ENCODE measurements at regions not wholly inside any gene's neighbourhood (a gene's known extent, or its start where the extent isn't known, plus 50 kb on each side); places are given as distances from the start of the nearest gene placed in this dataset.

DNA sequence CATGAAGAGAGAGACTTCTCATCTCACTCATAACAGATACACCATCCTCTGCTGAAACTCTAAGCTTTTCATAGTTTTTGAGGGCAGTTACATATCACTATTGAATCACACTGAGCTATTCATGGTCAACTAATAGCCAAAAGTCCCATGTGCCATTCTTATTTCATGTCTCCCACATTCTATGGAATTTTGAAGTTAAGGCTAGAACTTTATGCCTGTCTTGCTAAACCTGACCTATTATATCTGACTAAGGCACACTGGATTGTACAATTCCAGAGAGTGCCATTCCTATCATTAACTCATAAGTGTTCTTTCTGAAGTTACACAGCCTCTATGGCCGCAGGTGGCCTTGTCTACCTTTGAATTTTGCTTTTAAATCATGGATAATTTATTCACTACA lies 254.3 kb downstream of the PTPRC start:
- TF ChIP-seq POLR2AphosphoS5 (IDR thresholded peaks at IDR 0.05) (no peak), EZH2 (IDR thresholded peaks at IDR 0.05; ENCODE audit: borderline replicate concordance, insufficient read depth, low read length, poor library complexity, severe bottlenecking) (no peak), REST (IDR thresholded peaks at IDR 0.05; ENCODE audit: borderline replicate concordance) (no peak), EP300 (conservative IDR thresholded peaks at IDR 0.05; ENCODE audit: poor library complexity, severe bottlenecking) (no peak), SMC3 (conservative IDR thresholded peaks at IDR 0.05; ENCODE audit: poor library complexity) (no peak), RAD21 (conservative IDR thresholded peaks at IDR 0.05) (no peak), MXI1 (conservative IDR thresholded peaks at IDR 0.05; ENCODE audit: poor library complexity, severe bottlenecking) (no peak)
- TF ChIP-seq, protein P1, sequence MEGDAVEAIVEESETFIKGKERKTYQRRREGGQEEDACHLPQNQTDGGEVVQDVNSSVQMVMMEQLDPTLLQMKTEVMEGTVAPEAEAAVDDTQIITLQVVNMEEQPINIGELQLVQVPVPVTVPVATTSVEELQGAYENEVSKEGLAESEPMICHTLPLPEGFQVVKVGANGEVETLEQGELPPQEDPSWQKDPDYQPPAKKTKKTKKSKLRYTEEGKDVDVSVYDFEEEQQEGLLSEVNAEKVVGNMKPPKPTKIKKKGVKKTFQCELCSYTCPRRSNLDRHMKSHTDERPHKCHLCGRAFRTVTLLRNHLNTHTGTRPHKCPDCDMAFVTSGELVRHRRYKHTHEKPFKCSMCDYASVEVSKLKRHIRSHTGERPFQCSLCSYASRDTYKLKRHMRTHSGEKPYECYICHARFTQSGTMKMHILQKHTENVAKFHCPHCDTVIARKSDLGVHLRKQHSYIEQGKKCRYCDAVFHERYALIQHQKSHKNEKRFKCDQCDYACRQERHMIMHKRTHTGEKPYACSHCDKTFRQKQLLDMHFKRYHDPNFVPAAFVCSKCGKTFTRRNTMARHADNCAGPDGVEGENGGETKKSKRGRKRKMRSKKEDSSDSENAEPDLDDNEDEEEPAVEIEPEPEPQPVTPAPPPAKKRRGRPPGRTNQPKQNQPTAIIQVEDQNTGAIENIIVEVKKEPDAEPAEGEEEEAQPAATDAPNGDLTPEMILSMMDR (IDR thresholded peaks at IDR 0.05; ENCODE audit: poor library complexity, severe bottlenecking): no peak

Data from neural cell (in vitro differentiated cells).